ENCODE measurements at regions not wholly inside any gene's neighbourhood (a gene's known extent, or its start where the extent isn't known, plus 50 kb on each side); places are given as distances from the start of the nearest gene placed in this dataset.

GRCh38 chr5:104062621-104063377 lies 500.2 kb upstream of the NUDT12 start:
- TF ChIP-seq CTCF (IDR thresholded peaks at IDR 0.05; ENCODE audit: control extremely low read depth, extremely low read depth) = no peak
- 71 to 82% methylated on average over 9 of the region's 9 CpGs for WGBS, 2 donors
- no peak overlapping the region for H3K27ac ChIP-seq (ENCODE audit: low read depth in 1 of 2, low read length in 1 of 2)

GRCh38 chr5:104061707-104062106 lies 499.1 kb upstream of the NUDT12 start:
- WGBS, 2 donors = 81 to 92% methylated on average over 3 of the region's 3 CpGs
- Histone ChIP-seq H3K4me3 (no peak overlapping the region), H3K9ac (ENCODE audit: insufficient read depth in 1 of 2, low read length in 2 of 2) (no peak overlapping the region), H3K27ac (ENCODE audit: low read depth in 1 of 2, low read length in 1 of 2) (no peak overlapping the region), H3K9me3 (ENCODE audit: control insufficient read depth in 4 of 4, insufficient read depth in 3 of 4, low read length in 3 of 4) (peaks cover 0 to 3% (median 0%) of the 10 kb centered on the region in 4 donors), H3K27me3 (ENCODE audit: control insufficient read depth in 3 of 3, insufficient read depth in 3 of 3, low read length in 2 of 3) (no peaks in the 10 kb centered on the region), H3K4me1 (ENCODE audit: control insufficient read depth in 5 of 5, insufficient read depth in 5 of 5, low read length in 5 of 5) (no peaks in the 10 kb centered on the region), H3K36me3 (ENCODE audit: control insufficient read depth in 4 of 4, insufficient read depth in 4 of 4, low read length in 4 of 4) (no peaks in the 10 kb centered on the region)
- DNase-seq (no peak), ATAC-seq (ENCODE audit: insufficient read depth, low FRiP score) (no peak)
- no peak for TF ChIP-seq CTCF (IDR thresholded peaks at IDR 0.05; ENCODE audit: control extremely low read depth, extremely low read depth)

More at GRCh38 chr5:104062621-104063377, 500.2 kb upstream of the NUDT12 start:
- Histone ChIP-seq H3K9me3 (ENCODE audit: control insufficient read depth in 4 of 4, insufficient read depth in 3 of 4, low read length in 3 of 4) (peaks cover 0 to 3% (median 0%) of the 10 kb centered on the region in 4 donors), H3K4me3 (no peak overlapping the region), H3K36me3 (ENCODE audit: control insufficient read depth in 4 of 4, insufficient read depth in 4 of 4, low read length in 4 of 4) (no peaks in the 10 kb centered on the region), H3K4me1 (ENCODE audit: control insufficient read depth in 5 of 5, insufficient read depth in 5 of 5, low read length in 5 of 5) (no peaks in the 10 kb centered on the region), H3K27me3 (ENCODE audit: control insufficient read depth in 3 of 3, insufficient read depth in 3 of 3, low read length in 2 of 3) (no peaks in the 10 kb centered on the region), H3K9ac (ENCODE audit: insufficient read depth in 1 of 2, low read length in 2 of 2) (no peak overlapping the region)
- no peak for ATAC-seq (ENCODE audit: insufficient read depth, low FRiP score)
- no peak for DNase-seq

GRCh38 chr5:104053353-104053649 lies 490.7 kb upstream of the NUDT12 start:
- Histone ChIP-seq H3K27me3 (ENCODE audit: control insufficient read depth in 3 of 3, insufficient read depth in 3 of 3, low read length in 2 of 3) (no peaks in the 10 kb centered on the region), H3K9ac (ENCODE audit: insufficient read depth in 1 of 2, low read length in 2 of 2) (no peak overlapping the region), H3K27ac (ENCODE audit: low read depth in 1 of 2, low read length in 1 of 2) (no peak overlapping the region), H3K9me3 (ENCODE audit: control insufficient read depth in 4 of 4, insufficient read depth in 3 of 4, low read length in 3 of 4) (no peaks in the 10 kb centered on the region), H3K4me3 (no peak overlapping the region), H3K4me1 (ENCODE audit: control insufficient read depth in 5 of 5, insufficient read depth in 5 of 5, low read length in 5 of 5) (peaks cover 0 to 9% (median 0%) of the 10 kb centered on the region in 5 donors), H3K36me3 (ENCODE audit: control insufficient read depth in 4 of 4, insufficient read depth in 4 of 4, low read length in 4 of 4) (no peaks in the 10 kb centered on the region)
- DNase-seq (no peak), ATAC-seq (ENCODE audit: insufficient read depth, low FRiP score) (no peak)
- TF ChIP-seq CTCF (IDR thresholded peaks at IDR 0.05; ENCODE audit: control extremely low read depth, extremely low read depth) = no peak
- 55 to 65% methylated on average over 2 of the region's 2 CpGs for WGBS, 2 donors
